A549 (cell line): ENCODE measurements at regions not wholly inside any gene's neighbourhood (a gene's known extent, or its start where the extent isn't known, plus 50 kb on each side); places are given as distances from the start of the nearest gene placed in this dataset.

Experiments used
- ATAC-seq, 2 experiments: fragments of 200-7000 bp in 1 of 2; fragments of >200 bp in 1 of 2; cut with Nextera tagmentation in 1 of 2; cut with Tn5 transposase in 1 of 2; 3 replicates each; pipeline versions ENCODE4 v1.8.0 to v1.9.1; 2018 to 2020; ENCODE audit warnings: mild to moderate bottlenecking in 1 of 2, moderate library complexity in 1 of 2
- CTCF ChIA-PET: fragments of 300-600 bp; sonication (Branson Sonifier 250); formaldehyde crosslinking; extraction: SDS; loops from one replicate; lab custom pipeline; 2021; ENCODE audit warnings: antibody characterized with exemption, inconsistent platforms; lab: Yijun Ruan, JAX
- POLR2A ChIA-PET: fragments of 350-600 bp; formaldehyde crosslinking; extraction: SDS; loops from one replicate; lab custom pipeline; 2021; ENCODE audit warnings: antibody characterized with exemption, inconsistent platforms; lab: Yijun Ruan, JAX
- DNase-seq, 2 experiments: peaks; one replicate each; pipeline versions ENCODE4 v3.0.0 to v3.0.0-alpha.2; 2011 to 2016; ENCODE audit warnings: low read depth in 1 of 2, low spot score in 1 of 2
- FAIRE-seq: peaks from 2 replicates; lab custom pipeline; 2011; peaks lifted over from hg19 to GRCh38; lab: Jason Lieb, UNC
- H3K27ac ChIP-seq, 2 experiments: fragments of >200 bp; sonication (Bioruptor Twin); formaldehyde crosslinking; 3 replicates each; pipeline ENCODE4 v1.5.1; 2016 to 2017
- H3K4me1 ChIP-seq: fragments of >200 bp; sonication (Bioruptor Twin); formaldehyde crosslinking; 3 replicates; pipeline ENCODE4 v1.6.1; 2016
- H3K4me2 ChIP-seq: fragments of >200 bp; sonication (Bioruptor Twin); formaldehyde crosslinking; 3 replicates; pipeline ENCODE4 v1.6.1; 2016
- H3K4me3 ChIP-seq: fragments of >200 bp; sonication (Bioruptor Twin); formaldehyde crosslinking; 3 replicates; pipeline ENCODE4 v1.5.1; 2016
- H3K9me3 ChIP-seq: fragments of >200 bp; sonication (Bioruptor Twin); formaldehyde crosslinking; 3 replicates; pipeline ENCODE4 v1.6.1; 2016
- CEBPB ChIP-seq, 2 experiments: fragments of >200 bp in 1 of 2; sonication (Bioruptor Twin) in 1 of 2; formaldehyde crosslinking in 1 of 2; IDR thresholded peaks; 2 replicates each; pipeline ENCODE4 v1.6.1; 2012 to 2016
- CHD4 ChIP-seq: fragments of 200-600 bp; sonication (generic); IDR thresholded peaks from 2 replicates; pipeline ENCODE4 v1.6.1; 2016; ENCODE audit warnings: antibody characterized with exemption, mild to moderate bottlenecking, borderline replicate concordance
- FOXS1 ChIP-seq: fragments of 250-450 bp; sonication (Bioruptor Pico); IDR thresholded peaks from 2 replicates; pipeline ENCODE4 v1.5.0; 2020; ENCODE audit warnings: mild to moderate bottlenecking, moderate library complexity
- GATA3 ChIP-seq: IDR thresholded peaks from 2 replicates; pipeline ENCODE4 v1.6.1; 2012; ENCODE audit warnings: borderline replicate concordance
- HEYL ChIP-seq: fragments of 250-450 bp; sonication (Bioruptor Pico); IDR thresholded peaks from 2 replicates; pipeline ENCODE4 v1.8.0; 2021; ENCODE audit warnings: mild to moderate bottlenecking, moderate library complexity
- JUNB ChIP-seq: fragments of >200 bp; sonication (Bioruptor Twin); formaldehyde crosslinking; IDR thresholded peaks from 2 replicates; pipeline ENCODE4 v1.6.1; 2016
- MAZ ChIP-seq: fragments of 150-350 bp; IDR thresholded peaks from 2 replicates; pipeline ENCODE4 v1.6.1; 2014; ENCODE audit warnings: antibody characterized with exemption, low read depth, low read length, borderline replicate concordance
- NFE2L2 ChIP-seq: fragments of 150-350 bp; conservative IDR thresholded peaks from 2 replicates; pipeline ENCODE4 v1.6.1; 2014; ENCODE audit warnings: low read length
- PHF8 ChIP-seq: fragments of 200-600 bp; sonication (generic); IDR thresholded peaks from 2 replicates; pipeline ENCODE4 v1.6.1; 2016; ENCODE audit warnings: low read depth, mild to moderate bottlenecking, antibody characterized with exemption, moderate library complexity, borderline replicate concordance
- RARB ChIP-seq: fragments of 250-450 bp; sonication (Bioruptor Pico); IDR thresholded peaks from 2 replicates; pipeline ENCODE4 v1.8.0; 2021; ENCODE audit warnings: mild to moderate bottlenecking, moderate library complexity
- RFX5 ChIP-seq: fragments of 450-650 bp; IDR thresholded peaks from 2 replicates; pipeline ENCODE4 v1.7.1; 2014; ENCODE audit warnings: antibody characterized with exemption, mild to moderate bottlenecking, moderate library complexity
- TFCP2L1 ChIP-seq: fragments of 250-450 bp; sonication (Bioruptor Pico); IDR thresholded peaks from 2 replicates; pipeline ENCODE4 v1.5.0; 2021; ENCODE audit warnings: mild to moderate bottlenecking
- ZFP36 ChIP-seq: fragments of 450-650 bp; IDR thresholded peaks from 2 replicates; pipeline ENCODE4 v1.6.1; 2014; ENCODE audit warnings: borderline replicate concordance; ENCODE audit not compliant: partially characterized antibody
- ZNF302 ChIP-seq: fragments of 250-450 bp; sonication (Bioruptor Pico); IDR thresholded peaks from 2 replicates; pipeline ENCODE4 v1.9.0; 2021; ENCODE audit warnings: inconsistent platforms, mild to moderate bottlenecking, moderate library complexity
- WGBS: methylation state at CpG from one replicate; pipeline ENCODE4 v1.1.6; 2017; ENCODE audit errors: missing lambda C conversion rate; 5-methylcytosine and 5-hydroxymethylcytosine counted together
- TF ChIP-seq, protein P1 (sequence below): fragments of >200 bp; sonication (Bioruptor Twin); formaldehyde crosslinking; IDR thresholded peaks from 3 replicates; pipeline ENCODE4 v1.6.1; 2016
- TF ChIP-seq, protein P2 (sequence below): IDR thresholded peaks from 2 replicates; pipeline ENCODE4 v1.6.1; 2012
- TF ChIP-seq, protein P3 (sequence below): IDR thresholded peaks from 2 replicates; pipeline ENCODE4 v1.6.1; 2012
- TF ChIP-seq, protein P4 (sequence below): IDR thresholded peaks from 2 replicates; pipeline ENCODE4 v1.6.1; 2012; ENCODE audit warnings: low read depth, borderline replicate concordance

DNA sequence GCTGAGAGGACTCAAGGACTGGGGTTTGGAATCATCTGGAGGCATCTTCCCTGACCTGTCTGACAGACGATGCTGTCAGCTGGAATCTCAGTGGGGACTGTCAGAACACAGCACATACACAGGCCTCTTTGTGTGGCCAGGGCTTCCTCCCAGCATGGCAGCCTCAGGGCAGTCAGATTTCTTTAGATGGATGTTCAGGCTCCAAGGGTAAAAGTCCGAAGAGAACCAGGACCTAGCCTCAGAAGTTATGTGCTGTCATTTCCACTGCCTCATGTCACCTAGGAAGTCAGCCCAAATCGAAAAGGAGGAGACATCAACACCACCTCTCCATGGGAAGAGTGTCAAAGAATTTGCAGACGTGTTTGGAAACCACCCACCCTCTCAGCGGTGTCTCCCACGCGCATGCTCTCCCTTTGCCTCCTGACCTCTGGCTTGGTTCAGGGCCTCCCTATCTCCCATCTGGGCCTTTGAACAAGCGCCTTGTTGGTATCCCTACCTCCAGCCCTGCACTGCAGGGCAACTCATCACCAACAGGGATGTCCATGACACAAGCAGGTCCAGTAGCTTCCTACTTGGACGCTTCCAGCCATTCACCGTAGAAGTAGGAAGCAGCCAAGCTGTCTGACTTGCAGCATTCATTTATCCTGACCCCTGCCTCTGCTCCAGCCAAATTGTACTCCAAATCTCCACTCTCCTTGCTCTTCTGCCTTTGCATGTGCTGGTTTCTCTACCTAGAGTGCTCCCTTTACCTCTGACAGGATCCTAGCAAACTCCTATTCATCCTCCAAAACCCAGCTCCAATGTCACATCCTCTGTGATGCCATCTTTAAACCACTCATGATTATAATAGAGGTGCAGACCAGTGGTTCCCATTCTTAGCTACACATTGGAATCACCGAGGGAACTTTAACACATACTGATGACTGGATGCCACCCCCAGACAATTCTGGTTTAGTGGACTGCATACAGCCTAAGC, 121.6 kb downstream of the OAT start (continued):
- TF ChIP-seq, protein P1, sequence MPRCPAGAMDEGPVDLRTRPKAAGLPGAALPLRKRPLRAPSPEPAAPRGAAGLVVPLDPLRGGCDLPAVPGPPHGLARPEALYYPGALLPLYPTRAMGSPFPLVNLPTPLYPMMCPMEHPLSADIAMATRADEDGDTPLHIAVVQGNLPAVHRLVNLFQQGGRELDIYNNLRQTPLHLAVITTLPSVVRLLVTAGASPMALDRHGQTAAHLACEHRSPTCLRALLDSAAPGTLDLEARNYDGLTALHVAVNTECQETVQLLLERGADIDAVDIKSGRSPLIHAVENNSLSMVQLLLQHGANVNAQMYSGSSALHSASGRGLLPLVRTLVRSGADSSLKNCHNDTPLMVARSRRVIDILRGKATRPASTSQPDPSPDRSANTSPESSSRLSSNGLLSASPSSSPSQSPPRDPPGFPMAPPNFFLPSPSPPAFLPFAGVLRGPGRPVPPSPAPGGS, result no peak
- TF ChIP-seq RARB (CRISPR knock-in tag) (no peak), FOXS1 (CRISPR knock-in tag) (no peak), NFE2L2 (no peak), CEBPB (IDR thresholded peaks at IDR 0.05) (no peak), PHF8 (no peak)
- TF ChIP-seq, protein P2, sequence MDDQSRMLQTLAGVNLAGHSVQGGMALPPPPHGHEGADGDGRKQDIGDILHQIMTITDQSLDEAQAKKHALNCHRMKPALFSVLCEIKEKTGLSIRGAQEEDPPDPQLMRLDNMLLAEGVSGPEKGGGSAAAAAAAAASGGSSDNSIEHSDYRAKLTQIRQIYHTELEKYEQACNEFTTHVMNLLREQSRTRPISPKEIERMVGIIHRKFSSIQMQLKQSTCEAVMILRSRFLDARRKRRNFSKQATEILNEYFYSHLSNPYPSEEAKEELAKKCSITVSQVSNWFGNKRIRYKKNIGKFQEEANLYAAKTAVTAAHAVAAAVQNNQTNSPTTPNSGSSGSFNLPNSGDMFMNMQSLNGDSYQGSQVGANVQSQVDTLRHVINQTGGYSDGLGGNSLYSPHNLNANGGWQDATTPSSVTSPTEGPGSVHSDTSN, result no peak
- TF ChIP-seq, all 56 proteins: peak for 0

DNA sequence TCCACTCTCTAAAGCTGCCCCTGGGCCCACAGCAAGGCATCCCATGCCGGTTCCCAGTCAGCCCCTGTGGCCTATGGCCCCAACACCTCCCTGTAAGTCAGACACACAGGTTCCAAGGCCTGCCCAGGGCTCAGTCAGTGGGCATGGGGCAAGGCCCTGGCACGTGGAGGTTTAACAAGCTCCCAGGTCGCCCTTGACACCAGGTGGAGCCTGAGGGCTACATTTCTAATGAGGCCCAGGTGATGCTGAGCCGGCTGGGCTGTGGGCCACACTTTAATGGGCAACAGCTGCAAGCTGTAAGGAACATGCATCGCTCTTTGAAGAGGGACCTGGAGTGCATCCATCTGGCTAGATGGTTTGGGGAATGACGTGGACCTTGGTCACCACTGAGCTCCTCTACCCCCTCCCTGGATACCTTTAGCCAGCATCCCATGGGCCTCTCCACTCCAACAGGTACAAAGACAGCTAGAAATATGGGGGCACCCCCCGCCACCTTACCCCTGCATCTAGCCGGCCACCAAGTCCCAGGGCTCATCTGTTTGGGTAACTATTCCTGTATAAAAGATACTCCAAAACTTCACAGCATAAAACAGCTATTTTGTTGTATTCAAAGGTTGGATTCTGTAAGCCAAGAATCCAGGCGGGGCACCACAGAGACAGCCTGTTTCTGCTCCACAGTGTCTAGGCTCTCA, 122.5 kb downstream of the OAT start:
- no peak overlapping the region for H3K4me2 ChIP-seq
- DNase-seq (no peak), FAIRE-seq (no peak), ATAC-seq (no peak)
- WGBS, result 46% methylated on average over 9 of the region's 9 CpGs
- no peak overlapping the region for H3K27ac ChIP-seq
- ChIA-PET POLR2A (no interaction called here), CTCF (interaction anchor here (1.3 to 1.8 kb wide), 2 partner anchors 15 to 93 kb away, joined by 3 to 7 read pairs; no protein-coding TSS in a partner anchor)
- no peaks in the 10 kb centered on the region for H3K4me1 ChIP-seq
- H3K4me3 ChIP-seq, result no peak overlapping the region
- TF ChIP-seq CEBPB (IDR thresholded peaks at IDR 0.05) (no peak), HEYL (CRISPR knock-in tag) (no peak), ZNF302 (no peak), JUNB (no peak), RFX5 (no peak), MAZ (no peak), ZFP36 (no peak), TFCP2L1 (CRISPR knock-in tag) (no peak), GATA3 (no peak)
- TF ChIP-seq, protein P3, sequence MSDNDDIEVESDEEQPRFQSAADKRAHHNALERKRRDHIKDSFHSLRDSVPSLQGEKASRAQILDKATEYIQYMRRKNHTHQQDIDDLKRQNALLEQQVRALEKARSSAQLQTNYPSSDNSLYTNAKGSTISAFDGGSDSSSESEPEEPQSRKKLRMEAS, result no peak
- TF ChIP-seq, protein P4, sequence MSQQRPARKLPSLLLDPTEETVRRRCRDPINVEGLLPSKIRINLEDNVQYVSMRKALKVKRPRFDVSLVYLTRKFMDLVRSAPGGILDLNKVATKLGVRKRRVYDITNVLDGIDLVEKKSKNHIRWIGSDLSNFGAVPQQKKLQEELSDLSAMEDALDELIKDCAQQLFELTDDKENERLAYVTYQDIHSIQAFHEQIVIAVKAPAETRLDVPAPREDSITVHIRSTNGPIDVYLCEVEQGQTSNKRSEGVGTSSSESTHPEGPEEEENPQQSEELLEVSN, result no peak
- H3K9me3 ChIP-seq, result peaks cover 6% of the 10 kb centered on the region; the same call in 2 of the 3 replicates

DNA sequence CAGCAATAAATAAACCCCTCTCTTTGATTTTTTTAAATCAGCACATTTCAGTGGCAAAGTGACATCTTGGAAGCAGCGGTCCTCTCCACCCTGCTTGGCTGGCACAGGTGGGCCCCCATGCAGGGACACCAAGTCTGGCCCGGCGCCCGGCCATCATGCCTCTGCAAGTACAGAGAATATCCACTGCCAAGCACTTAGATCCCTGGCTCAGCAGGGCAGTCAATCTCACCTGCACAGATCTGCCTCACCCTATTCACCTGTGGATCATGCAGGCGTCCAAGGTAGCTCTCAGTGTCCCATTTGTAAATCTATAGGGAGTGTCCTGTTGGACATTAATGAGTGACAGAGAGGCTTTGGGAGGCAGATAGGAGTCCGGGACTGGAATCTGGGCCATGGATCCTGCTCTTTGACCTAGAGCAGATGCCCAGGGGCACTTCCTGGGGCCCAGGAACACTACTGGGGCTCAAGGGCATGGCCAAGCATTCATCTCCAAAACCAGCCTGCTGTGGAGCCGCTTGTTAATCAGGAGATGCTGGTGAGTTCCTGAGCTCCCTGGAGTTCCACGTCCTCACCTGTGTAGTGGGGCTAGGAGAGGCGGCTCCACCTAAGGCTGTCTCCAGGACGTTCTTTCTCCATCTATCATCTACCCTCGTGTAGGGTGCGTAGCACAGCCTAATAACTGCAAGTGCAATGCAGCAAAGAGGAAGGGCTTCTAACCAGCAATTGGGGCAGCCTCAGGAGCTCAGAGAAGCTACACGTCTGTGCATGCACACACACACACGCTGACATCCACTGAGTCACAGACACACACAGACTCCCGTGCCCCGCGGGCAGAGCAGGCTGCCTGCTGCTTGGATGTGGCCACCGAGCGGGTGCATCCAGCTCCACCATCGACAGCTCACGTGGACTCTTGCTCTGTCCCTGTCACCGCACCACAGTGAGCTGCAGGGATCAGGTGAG, 123.6 kb downstream of the OAT start:
- WGBS, result 69% methylated on average over 21 of the region's 22 CpGs
- ChIA-PET CTCF (interaction anchor here (1.3 kb wide), 1 partner anchor 16 kb away, joined by 3 read pairs; no protein-coding TSS in a partner anchor), POLR2A (no interaction called here)
- Histone ChIP-seq H3K27ac (no peak overlapping the region), H3K4me3 (no peak overlapping the region), H3K4me2 (no peak overlapping the region), H3K4me1 (no peaks in the 10 kb centered on the region), H3K9me3 (no peaks in the 10 kb centered on the region)
- no peak for TF ChIP-seq CHD4
- DNase-seq (no peak), ATAC-seq (no peak), FAIRE-seq (no peak)
